GM21528 (cell line): ENCODE measurements at regions not wholly inside any gene's neighbourhood (a gene's known extent, or its start where the extent isn't known, plus 50 kb on each side); places are given as distances from the start of the nearest gene placed in this dataset.
"Not testable (repeated sequence)": the region's sequence is repeated elsewhere in the genome, so short reads cannot be mapped to it uniquely, and the experiment has no call there.

Source experiments
- ATAC-seq: cut with Tn5 transposase; IDR thresholded peaks from one replicate; pipeline ENCODE4 v1.9.1; 2021; ENCODE audit warnings: mild to moderate bottlenecking, moderate library complexity; ENCODE audit not compliant: unreplicated experiment, low FRiP score

DNA sequence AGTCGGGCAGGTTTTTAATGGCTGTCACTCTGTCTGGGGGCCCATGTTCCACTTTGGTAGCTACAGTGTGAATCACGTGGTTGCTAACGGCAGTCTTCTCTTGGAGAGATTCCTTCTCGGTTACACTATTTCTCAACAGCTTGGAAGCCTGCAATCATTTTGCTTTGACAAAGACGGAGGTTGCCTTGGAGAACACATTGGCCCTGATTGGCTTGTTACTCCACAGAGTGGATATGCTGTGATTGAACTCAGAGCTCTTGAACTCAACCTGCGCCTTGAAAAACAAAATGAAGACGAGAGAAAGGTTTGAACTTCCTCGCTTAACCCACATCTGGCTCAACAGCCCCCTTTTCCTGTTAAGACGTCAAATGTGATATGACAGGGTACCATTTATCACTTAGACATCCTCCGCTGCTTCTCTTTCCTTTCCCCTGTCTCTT is 218.9 kb downstream of the MAF start:
- ATAC-seq, result no peak

DNA sequence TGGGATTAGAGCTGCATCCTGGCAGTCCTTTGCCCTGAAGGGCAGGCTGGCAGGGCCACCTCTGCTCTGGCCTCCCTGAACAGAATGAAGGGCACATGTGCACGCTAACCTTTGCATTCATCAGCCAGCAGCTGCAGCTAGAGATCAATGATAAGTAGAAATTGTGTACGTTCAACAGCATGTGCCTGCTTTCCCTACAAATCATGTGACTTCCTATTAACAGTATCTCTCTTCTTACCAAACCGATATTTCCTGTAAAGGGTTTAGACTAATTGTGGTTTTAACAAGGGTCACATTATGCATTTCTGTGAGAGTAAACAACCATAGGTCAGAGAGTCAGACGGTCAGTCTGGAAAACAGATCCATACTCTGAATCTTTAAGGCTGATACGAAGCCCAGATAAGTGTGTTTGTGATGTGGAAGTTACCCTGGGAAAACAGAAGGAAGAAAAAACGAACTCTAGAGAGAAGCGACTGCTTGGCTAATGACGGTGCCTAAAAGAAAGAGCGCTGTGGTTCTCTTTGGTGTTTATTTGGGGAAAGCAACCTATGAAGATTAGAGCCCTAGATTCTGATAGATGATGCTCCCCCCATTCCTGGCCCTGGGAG is 219.4 kb downstream of the MAF start:
- ATAC-seq, result no peak

DNA sequence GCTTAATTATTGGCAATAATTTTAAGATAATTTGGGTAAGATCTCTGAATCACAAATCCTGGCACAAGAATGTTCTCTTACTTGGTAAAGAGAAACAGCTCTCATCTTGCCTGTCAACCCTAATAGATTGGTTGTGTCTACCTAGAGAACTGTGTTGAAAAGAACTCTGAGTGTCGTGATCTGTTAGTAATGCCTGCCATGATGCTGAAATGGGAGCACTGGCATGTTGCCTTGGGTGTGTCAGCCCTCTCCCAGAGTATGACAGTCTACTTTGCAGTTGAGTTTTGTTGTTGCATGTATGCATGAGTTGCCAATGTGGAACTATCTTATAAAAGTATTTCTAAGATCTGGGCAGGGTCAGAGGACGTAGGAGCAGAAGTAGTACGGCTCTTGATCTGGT is 221.4 kb downstream of the MAF start:
- no peak for ATAC-seq

DNA sequence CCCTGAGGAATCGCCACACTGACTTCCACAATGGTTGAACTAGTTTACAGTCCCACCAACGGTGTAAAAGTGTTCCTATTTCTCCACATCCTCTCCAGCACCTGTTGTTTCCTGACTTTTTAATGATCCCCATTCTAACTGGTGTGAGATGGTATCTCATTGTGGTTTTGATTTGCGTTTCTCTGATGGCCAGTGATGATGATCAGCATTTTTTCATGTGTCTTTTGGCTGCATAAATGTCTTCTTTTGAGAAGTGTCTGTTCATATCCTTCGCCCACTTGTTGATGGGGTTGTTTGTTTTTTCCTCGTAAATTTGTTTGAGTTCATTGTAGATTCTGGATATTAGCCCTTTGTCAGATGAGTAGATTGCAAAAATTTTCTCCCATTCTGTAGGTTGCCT is 223.5 kb downstream of the MAF start:
- not testable (repeated sequence) for ATAC-seq

DNA sequence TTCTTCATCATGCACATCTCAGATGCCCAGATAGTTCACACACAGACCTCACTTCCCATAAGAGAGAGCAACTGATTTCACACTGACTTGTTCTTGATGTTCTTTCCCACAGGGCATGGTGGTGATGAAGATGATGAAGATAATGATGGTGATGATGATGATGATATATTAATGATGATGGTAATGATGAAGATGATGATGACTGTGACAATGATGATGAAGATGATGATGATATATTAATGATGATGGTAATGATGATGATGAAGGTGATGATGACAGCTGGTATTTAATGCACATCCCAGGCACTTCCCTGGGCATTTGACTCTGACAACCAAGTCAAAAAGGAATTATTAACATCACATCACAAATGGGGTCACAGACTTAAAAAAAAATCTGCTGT is 225.2 kb downstream of the MAF start:
- no peak for ATAC-seq

DNA sequence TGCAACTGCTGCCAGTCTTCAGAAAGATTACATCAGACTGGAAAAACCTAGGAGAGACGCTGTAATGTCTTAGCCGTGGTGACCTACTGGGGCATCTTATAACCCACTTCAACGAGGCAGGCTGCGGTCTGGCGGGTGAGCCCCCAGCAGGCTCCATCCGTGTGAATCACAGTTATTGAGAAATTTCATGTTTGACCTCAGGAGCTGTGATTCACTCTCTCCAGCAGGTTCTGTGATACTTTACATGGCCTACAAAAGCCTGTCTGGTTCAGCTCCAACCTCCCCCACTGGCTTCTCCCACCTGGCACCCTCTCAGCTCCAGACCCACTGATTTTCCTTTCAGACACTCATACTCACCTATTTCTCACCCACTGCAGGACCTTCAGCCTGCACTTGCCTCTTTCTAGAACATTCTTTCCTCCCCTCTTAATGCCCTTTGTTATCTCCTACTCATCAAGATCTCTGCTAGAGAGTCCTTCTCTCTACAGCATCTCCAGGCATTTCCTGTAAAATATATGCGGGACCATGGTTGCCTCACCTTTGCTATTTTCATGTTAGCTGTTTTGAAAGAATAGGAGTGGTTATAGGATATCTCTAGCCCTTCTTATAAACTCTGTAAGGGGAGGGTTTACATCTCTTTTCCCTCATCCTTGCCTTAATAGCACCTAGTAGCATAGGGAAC is 227.9 kb downstream of the MAF start:
- no peak for ATAC-seq

DNA sequence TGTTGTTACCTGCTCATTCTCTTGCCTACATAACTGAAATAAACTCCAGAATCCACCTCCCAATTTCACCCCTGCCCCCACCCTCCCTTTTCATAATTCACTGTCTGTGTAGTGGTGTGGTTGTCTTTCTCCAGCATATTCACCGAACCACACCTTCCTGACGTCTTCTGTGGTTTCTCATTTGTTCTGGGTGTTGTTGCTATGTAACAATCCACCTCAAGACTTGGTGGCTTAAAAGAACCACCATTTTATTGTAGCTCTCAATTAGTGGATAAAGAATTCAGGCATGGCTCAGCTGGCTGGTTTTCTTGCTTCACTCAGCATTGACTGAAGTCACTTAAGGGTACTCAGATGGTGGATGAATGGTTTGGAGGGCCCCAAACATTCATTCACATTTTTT is 229.8 kb downstream of the MAF start:
- no peak for ATAC-seq

DNA sequence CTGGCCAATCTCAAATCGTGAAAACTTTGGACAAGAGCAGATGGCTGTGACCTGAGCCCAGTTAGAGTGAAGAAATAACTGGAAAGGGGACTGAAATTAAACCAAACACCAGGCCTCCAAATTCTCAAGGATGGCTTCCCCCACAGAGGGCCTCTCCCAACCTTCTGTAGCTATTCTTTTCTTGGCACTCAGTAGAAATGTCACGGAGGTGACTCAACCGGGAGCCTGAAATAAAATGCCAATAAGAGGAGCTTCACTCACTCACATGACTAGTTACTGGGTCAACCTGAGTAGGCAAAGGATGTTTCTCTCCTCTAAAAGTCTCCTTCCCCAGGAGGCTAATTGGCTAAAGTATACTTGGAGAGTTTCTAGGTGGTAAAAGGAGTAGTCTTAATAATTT is 230.7 kb downstream of the MAF start:
- ATAC-seq, result no peak

DNA sequence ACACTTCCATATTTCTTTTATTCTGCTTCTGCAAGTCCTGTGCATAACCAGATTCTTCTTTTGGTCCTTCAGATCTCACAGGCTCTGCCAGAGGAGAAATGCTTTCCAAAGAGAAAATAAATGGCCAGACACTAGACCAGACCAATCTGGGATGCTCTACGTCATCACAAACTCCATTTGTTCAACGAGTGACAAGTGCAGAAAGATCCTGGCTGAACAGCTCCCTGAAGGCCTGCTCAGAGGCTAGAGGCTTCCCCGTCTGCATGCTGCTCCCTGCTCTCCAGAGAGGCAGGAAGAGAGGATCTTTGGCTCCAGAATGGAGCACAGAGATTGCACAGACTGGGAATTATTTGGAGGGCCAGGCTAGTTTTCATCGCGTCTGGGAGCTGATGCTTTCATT is 232.7 kb downstream of the MAF start:
- no peak for ATAC-seq

DNA sequence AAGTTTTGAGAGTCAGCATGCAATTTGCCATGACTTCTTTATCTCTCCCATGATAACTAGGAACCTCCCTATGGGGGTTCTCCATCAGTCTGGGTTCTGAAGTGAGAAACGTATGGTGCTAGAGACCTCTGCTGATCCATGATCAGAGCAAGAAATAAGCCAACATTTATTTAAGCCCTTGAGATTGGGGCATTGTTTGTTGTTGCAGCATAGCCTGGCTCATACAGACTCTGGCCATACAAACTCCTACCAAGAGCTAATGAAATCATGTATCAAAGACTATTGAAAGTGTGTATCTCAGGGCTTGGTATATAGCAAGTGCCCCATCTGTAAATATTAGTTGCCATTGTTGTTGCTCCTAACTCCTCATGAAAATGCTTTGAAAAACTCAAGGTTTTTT is 233.9 kb downstream of the MAF start:
- ATAC-seq, result no peak

DNA sequence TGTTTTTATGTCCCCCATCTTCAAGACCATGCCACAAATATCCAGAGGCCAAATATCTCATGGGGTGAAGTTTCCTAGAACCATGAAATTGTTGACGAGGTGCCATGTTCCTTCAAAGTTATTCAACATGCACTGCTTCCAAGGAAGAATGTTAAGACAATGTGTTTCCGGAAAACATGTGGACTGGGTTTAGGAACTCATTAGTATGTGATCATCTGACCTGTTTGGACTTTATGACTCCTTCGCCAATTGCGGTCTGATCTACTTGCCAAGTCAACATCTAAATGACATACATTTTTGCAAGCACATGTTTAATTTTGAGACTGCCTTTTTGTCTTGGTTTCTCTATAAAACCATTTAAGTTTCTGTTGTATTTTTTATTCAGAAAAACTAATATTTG is 234.8 kb downstream of the MAF start:
- ATAC-seq, result no peak

DNA sequence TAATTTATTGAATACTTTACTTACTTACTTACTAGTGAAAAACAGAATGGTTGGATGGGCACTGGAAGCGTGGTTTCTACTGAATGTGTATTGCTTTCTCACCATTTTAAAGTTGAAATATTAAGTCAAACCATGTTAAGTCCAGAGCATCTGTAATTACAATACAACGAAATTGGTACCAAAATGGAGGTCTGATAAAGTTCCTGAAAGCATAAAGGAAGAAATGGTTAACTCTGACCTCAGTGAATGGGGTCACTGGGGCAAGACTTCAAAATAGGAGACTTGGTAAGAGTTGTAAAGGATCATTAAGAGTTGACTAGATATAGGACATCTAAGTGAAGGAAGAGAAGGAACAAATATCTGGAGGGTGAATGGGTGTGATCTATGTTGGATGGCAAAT is 237.1 kb downstream of the MAF start:
- ATAC-seq, result no peak

DNA sequence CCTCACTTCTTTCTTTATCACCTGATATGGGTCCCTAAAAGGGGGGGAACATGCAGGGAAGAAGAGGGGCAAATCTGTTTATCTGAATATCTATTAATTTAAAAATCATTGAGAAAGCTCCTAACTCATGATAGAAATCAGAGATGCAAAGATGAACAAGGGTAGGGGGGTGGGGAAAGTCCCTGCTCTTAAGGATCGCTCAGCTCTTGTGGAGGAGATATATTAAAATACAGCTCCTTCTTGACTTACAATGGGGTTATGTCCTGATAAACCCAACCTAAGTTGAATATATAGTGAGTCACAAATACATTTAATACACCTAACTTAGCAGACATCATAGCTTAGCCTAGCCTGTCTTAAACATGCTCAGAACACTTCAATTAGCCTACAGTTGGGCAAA is 237.5 kb downstream of the MAF start:
- no peak for ATAC-seq

DNA sequence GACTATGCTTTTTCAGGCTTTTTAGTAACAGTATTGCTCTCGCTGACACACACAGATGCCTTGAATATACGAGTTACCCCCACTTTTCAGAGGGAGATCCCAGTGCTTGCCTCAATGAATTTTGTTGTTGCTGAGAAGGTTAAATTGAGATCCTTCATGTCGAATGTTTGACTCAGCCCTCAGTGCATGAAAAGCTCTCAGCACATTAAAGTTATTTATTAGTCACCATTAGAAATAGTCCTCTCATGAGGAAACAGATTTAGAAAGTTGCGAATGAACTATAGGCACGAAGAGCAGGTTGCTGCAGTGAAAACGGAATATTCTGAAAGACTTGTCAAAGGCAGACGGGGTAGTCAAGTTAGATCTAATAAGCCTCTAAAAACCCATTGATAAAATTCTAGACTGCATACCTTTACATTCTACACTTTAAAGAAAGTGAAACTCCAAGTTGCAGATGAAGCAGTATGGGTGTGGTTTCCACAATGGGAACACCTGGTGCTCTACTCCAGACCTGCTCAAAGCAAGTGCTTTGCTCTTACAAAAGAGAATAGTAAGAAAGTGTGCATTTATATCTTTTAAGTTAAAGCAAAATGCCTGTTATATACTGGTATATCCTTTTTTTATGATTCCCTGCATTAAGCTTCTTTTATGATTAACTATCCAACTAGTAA is 238.1 kb downstream of the MAF start:
- no peak for ATAC-seq

DNA sequence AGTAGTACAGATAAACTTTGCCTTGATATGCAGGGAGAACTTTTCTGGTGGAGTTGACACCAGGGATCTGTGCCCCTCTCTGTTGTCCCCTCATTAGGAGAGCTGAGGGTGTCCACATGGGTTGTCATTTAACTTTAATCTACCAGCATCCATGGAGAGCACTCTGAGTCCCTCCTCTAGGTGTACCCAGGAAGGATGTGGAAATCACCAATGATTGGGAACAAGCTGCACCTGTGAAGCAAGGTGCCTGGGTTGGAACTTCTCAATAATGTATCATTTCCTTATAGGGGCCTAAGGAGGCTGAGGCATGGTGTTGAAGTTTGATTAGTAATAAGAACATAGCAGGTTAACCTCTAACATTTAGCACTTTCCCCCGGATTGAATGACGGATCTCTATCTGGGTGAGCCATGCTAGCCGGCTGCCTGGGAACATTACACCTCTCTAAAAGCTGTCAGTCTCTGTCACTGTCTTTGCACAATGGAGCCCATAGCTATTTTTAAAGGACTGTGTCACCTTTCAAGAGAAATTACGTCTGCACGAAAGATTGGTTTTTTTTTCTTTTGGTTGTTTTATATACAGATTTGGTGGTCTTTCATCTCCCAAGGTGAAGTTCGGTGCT is 239.3 kb downstream of the MAF start:
- no peak for ATAC-seq

DNA sequence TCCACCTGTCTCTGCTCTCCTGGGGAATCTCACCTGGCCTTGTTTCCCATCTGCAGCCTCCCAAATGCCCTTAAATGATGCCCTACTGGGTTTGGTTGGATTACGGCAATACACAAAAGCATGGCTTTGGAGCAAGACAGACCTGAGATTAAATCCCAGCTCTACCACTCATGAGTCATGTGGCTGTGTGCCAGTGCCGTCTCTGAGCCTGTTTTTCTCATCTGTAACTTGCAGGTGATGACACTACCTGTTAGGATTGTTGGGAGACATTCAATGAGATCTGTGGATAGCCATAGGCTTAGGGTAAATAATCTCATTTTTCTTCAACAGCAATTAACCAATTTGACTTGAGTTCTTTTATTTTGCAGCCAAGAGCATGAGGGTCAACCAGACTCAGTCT is 240.3 kb downstream of the MAF start:
- no peak for ATAC-seq

DNA sequence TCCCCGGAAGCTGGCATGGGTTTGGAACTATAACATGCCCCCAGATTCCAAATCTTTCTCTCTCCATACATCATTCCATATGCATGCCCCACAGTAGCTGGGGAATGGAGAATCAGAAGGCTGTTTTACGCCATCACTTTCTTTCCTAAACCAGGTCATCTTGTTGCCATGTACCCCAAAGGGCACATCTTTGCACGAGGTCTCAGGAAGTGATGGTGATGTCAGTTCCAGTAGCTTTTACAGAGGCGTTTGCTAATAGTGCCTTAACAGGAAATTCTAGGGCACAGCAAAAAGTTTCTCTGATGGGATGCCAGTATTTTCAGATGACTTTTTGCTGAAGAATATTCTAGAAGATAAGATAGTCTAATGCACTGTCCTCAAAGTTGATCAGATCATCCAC is 241.5 kb downstream of the MAF start:
- ATAC-seq, result no peak

DNA sequence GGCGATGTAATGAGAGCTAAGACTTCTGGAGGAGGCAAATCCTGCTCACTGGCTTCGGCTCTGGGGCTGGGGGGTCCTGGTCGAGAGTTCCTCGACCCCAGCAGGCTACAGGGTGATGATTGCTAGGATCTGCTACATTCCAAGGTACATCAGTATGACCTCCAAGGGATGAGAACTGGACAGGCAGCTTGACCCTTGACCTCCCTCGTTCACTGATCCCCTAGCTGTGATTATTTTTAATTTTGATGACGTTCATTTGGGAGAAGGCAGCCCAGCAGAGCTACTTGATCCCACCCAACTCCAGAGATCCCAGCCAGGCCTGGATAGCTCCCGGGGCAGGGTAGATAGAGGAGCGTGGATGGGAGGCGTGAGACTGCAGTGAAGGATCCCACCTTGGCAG is 242.3 kb downstream of the MAF start:
- ATAC-seq, result no peak

DNA sequence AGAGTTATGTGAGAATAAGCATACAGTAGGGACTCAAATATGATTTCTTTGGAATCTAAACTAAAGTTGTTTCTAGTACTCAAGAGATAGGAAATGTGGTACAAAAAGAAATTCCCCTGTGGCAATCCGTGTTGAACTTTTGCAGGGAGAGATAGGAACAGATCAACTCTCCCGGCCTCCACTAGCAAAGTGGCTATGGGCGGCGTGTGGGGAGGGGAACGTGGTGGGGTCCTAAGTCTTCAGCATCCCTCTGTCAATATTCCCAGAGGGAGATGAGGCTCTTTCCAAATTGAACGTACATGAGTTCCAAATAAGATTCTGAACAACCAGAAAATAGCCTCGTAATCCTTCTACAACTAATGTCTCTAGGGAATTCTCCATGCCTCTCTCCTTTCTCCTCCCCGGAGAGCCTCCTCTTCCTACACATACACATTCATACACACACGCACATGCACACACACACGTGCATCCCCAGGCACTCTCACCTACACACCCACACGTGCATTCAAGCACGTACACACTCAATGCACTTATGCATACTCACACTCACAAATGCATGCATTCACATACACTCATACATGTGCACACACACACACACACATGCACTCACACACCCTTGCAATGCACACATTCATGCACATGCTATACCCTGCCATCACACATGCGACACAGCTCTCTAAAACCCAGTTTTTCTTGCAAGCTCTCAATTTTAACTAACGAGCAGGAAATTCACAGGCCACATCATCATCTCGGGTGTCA is 244.8 kb downstream of the MAF start:
- no peak for ATAC-seq

DNA sequence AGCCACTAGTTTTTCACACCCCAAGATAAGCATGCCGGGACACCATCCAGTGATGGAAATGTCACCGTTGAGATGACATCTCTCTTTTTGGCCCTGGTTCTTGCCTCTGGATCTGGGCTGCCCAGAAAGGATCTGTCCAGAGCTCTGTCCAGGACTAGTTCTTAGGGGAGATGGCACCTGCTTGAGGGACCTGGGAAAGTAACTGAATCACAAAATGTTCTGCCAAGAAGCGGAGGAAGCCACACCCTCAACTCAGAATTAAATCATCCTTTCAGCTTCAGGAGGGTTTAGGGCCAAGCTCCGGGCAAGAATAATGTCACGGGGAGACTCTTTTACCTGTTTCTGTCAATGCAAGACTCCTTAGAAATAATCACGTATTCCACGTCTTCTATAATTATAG is 248.6 kb downstream of the MAF start:
- no peak for ATAC-seq

DNA sequence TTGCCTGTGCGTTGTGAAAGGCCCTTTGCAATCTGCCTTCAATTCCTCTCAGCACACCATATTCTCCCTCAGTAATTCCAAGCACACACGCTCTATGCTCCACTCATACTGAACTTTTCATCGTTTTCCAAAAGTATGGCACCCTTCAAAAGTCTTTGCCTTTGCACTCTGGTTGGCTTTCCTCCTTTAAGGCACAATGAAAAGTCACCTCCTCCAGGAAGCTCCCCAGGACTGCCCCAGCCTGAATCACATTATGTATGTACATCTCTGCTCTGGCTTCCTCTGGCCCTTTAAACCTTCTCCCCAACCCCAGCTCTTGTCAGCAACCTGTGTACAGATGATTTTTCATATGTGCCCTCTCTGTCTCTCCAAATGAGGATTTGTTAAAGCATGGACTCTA is 250.7 kb downstream of the MAF start:
- ATAC-seq, result no peak
